IPS DF 4.7 (cell line): ENCODE measurements at regions not wholly inside any gene's neighbourhood (a gene's known extent, or its start where the extent isn't known, plus 50 kb on each side); places are given as distances from the start of the nearest gene placed in this dataset.
"Not testable (repeated sequence)": the region's sequence is repeated elsewhere in the genome, so short reads cannot be mapped to it uniquely, and the experiment has no call there.

Experiments
- DNase-seq: peaks from one replicate; pipeline ENCODE4 v3.0.0-alpha.2; 2013; ENCODE audit warnings: low spot score; ENCODE audit errors: extremely low read depth

DNA sequence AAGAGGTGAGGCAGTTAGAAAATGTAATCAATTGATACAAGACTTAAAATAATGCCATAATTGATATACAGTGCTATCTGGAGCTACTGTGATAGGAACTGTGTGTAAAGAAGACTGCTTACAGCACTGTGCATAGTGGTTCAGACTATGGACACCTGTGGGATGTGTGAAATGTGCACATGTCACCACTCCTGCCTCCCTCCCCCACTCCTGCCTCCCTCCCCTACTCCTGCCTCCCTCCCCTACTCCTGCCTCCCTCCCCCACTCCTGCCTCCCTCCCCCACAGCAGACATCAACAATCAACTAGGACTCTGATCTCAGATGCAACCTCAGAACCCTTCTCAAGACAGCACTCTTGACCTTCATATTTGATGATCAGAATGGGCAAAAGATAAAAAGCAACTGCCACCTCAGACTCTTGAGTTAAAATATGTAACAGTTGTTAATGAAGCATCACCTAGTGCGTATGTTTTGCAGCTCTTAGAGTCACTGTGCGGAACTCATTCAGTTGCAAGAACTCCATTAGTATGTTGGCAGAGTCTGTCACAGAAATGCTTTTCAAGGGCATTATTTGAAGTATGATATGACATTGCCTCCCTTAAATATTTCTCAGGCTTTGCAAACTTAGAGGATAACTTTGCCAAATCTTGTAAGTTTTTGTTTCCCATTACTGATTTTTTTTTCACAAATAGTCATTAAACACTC lies 255.2 kb upstream of the DDHD1 start:
- DNase-seq = no peak

DNA sequence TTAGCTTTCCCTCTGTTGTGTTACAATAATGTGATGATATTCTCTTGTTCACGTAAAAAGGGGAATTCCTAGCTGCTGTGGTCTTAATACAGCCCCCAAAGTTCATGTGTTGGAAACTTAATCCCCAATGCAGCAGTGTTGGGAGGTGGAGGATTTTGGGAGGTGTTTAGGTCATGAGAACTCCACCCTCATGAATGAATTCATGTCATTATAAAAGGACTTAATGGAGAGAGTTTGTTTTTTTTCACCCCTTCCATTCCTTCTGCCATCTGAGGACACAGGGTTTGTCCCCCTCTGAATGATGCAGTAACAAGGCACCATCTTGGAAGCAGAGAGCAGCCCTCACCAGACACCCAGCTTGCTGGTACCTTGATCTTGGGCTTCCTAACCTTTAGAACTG lies 253.4 kb upstream of the DDHD1 start:
- DNase-seq = no peak

DNA sequence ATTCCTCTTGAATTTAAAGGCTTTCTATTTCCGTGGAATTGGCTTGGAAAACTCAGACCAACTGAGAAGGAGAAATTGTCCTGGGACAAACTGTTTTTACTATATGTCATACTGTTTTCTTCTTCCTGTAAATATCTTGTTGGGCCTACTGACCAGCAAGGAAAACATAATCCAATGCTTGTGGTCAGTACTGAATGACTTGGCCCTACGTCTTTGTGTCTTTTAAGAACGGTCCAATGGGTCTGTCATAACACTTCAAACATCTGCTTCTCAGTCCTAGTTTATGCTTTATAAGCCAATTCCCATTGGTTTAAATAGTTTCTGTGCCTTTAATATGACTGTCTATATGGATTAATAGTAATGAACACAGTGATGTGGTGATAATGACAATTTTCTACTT lies 248.5 kb upstream of the DDHD1 start:
- no peak for DNase-seq

DNA sequence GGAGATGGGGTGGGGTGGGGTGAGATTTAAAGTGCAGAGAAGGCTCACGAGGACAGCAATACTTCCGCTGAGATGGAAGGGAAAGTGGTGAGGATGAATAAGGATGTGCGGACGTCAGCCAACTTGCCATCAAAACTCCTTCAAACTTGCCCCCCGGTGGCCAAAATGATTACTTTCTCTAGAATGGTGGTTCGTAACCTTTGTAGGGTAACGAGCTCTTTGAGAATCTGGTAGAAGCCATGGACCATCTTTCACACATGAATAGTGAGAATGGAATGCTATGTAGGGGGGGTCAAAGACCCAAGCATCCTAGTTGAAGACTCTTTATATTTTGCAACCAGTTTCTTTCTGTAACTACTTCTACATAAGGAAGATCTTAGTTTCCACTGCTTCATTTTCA lies 245.9 kb upstream of the DDHD1 start:
- DNase-seq = peak; percentile 60

DNA sequence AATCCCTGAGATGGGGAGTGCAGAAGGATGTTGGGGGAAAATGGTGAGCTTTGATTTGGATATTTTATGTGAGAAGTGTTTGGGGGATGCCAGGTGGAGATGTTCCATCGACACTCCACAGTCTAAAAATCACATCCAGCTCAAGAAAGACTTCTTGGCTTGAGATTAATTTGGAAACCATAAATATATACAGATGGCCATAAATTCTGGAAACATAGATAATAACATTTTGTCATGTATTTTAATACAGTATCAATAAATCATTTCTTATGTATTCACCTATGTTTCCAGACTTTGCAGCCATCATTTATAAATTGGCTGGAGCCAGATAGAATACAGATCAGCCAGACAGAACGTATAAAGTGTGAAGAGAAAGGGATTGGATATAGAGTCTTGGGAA lies 245.5 kb upstream of the DDHD1 start:
- no peak for DNase-seq

DNA sequence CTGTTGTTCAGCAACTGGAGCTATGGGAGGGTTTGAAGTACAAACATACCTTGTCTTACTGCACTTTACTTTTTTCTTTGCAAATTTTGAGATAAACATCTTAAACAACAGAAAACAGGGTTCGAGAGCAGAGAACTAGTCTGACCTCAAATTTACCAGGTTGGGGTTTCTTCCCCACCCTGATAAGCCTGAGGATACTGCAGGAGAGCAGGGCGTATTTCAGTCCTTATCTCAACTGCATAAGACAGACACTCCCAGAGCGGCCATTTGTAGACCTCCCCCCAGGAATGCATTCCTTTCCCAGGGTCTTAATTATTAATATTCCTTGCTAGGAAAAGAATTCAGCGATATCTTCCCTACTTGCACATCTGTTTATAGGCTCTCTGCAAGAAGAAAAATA lies 242.1 kb upstream of the DDHD1 start:
- not testable (repeated sequence) for DNase-seq

DNA sequence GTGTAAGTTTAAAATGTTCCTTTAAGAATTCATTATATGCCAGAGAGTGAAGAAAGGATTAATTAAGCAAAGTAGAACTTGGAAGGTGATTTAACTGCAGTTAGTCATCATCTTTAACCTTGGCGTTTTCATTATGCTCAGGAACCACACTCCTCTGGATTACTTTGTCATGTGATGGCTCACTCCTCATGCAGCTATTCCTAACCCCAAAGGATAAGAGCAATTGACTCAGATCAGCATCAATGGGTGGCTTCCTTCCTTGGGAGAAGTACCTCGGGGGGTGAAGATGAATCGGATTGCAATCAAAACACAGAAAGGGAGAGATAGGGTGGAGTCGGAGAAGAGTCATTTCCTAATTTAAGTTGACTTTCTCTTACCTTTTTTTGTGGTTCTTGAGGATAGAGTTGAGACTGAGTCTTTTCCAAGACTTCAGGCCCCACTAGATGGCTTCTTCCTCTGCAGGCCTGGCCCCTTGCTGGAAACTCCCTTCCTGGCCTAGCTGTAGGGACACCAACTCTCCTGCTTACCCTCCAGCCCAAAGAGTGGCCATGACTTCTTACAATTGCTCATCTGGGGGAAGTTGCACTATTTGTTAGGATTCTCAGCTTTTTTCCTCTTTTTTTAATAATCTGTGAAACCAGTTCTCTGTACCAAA lies 238.6 kb upstream of the DDHD1 start:
- no peak for DNase-seq

DNA sequence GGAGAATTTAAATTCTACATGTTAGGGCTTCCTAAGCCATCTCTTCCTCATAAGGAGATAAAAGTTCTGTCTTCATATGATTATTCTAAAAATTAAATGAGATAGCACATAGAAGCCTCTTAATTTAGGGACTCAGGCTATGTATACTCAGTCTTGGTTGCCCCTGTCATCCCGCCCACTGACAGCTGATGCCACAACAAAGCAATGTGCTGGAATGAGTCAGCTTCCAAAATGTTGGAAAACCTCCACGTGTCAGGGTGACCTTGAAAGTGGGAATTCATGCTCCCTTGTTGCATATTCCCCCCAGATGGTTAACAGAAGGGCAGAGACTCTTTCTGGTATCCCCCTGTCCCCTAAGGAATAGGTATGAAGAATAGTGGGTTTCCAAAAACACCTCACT lies 238.0 kb upstream of the DDHD1 start:
- DNase-seq = no peak

DNA sequence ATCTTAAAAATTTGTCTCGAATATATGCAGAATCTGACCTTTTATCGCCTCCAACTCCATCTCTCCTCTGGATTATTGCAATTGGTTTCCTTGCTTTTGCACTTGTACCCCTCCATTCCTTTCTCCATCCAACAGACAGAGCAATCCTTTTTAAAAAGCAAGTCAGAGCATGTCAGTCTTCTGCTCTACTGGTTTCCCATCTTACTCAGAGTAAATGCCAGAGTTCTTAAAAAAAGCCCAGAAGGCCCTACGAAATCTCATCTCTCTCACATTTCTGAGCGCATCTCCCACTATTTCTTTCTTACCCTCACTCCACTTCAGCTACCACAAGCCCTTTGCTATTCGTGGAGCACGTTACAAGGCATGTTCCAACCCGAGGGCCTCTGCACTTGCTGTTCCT lies 236.9 kb upstream of the DDHD1 start:
- no peak for DNase-seq

DNA sequence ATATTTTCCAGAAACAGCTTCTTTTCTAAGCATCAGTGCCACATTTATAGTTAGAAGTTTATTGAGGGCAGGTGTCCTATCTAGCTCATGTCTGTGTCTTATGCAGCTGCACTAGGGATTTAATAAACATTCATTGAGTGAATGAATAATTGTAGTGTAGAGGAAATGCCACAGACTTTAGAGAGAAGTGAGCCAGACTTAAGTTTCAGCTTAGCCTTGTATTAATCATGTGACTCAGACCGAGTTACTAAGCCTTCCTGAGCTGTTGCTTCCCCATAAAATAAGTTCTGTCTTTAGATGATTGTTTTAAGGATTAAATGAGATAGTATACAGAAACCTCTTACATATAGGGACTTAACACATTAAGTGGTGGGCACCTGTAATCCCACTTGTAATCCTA lies 236.1 kb upstream of the DDHD1 start:
- no peak for DNase-seq

DNA sequence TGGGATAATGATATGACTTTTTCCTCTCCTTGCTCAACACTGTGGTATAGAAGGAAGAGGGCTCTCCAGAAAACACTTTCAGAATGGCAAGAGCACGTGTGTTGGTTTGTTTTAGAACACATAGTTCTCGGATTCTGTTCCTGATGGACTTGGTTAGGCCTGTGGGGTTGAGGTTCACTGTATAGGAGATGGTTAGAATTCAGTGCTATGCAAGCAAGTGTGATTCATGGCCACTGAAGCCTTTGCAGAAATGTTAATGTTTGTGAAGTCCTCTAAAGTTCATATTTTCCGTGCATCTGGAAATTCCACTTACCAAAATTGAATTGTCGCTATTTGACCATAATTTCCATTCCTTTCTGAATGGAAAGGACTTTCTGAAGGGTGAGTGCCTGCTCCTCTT lies 233.2 kb upstream of the DDHD1 start:
- DNase-seq = no peak

DNA sequence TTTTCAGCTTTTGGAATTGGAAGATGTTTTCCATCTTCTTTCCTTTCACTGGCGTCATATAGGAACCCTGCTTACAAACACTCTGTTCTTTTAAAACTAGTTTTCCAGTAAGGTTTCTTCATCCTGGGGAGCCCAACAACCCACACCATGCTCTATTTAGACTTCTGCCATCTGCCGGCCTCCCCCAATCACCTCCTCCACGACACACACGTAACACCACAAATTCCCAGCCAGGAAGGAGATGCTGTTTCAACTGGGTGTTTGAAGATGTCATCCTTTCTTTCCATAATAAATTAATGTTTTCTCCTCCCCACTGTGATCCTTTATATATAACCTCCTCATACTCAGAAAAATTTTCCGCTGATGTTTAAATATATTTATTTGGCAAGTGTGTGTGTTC lies 231.4 kb upstream of the DDHD1 start:
- DNase-seq = no peak

DNA sequence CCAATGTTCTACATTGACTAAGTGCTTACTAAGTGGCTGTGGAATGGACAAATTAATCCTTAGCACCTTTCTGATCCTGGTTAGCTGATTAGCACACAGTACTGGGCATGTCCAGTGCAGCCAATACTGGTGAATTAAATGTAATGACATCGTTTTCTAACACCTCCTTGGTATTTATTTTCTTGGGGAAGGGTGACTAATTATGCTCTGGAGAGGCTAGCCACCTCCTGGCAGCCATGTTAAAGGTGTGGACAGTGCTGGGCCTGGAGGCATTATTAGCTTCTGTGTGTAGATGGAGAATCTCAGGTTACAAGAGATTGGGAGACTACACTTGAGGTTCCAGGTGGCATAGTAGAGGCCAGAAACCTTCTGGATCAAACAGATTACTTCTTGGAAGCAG lies 230.9 kb upstream of the DDHD1 start:
- DNase-seq = no peak

DNA sequence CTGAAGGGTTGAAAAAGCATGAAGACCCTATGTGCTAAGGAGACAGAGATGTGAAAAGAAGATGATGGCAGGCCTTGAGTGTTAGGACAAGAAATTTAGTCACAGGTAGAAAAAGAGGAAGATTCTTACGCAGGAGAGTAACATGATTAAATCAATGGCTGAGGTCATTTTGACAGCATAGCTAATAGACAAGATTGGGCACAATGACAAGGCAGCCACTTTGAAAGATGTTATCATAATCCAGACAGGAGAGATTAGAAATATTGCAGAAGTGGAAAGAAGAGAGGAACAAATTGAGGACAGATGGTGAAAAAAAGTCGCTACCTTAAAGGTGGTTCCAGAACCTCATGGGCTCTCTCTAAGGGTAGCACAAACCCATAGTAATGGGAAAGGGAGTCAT lies 228.8 kb upstream of the DDHD1 start:
- DNase-seq = no peak

DNA sequence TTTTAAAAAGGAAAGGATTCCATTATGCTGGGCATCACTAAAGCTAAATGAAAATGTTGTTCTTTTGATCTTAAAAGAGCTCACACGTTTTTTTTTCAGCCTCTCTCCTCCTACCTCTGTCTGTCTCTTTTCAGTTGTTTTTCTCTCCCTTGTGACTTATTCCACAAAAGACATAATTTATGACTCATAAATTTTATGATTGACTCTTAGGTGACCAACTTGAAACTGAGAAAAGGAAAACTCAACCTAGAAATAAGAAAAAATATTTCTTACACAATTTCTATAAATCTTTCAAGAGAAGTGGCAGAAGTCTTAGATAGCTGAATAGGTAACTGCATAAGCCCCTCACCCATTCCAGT lies 227.7 kb upstream of the DDHD1 start:
- DNase-seq = no peak

DNA sequence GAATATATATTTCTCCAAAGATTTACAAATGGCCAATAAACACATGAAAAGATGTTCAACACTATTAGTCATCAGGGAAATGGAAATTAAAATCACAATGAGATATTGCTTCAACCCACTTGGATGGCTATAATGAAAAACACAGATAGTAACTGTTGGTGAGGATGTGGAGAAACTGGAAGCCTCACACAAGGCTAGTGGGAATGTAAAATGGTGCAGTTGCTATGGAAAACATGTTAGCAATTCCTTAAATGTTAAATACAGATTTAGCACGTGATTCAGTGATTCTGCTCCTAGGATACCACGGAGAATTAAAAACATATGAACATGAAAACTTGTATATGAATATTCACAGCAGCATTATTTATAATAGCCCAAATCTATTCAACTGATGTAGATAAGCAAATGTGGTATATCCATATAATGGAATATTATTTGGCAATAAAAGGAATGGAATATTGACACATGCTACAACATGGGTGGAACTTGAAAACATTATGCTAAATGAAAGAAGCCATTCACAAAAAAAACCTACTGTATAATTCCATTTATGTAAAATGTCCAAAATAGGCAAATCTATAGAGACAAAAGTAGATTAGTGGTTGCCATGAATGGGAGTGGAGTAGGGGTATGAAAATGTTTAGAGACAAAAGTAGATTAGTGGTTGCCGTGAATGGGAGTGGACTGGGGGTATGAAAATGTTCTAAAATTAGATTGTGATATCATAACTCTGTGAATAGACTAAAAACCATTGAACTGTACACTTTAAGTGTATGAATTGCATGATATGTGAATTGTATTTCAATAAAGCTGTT lies 227.1 kb upstream of the DDHD1 start:
- no peak for DNase-seq

DNA sequence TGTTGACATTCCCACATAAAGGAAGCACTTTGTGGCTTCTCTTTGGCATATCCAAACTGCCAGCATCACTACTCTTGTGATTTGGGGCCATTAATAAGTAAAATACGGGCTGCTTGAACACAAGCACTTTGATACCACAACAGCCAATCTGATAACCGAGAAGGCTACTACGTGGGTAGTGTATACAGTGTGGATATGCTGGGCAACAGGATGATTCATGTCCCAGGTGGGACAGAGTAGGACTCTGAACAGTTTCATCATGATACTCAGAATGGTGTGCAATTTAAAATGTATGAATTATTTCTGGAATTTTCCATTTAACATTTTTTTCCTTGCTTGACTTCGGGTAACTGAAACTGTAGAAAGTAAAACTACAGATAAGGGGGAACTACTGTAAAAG lies 225.0 kb upstream of the DDHD1 start:
- DNase-seq = no peak

DNA sequence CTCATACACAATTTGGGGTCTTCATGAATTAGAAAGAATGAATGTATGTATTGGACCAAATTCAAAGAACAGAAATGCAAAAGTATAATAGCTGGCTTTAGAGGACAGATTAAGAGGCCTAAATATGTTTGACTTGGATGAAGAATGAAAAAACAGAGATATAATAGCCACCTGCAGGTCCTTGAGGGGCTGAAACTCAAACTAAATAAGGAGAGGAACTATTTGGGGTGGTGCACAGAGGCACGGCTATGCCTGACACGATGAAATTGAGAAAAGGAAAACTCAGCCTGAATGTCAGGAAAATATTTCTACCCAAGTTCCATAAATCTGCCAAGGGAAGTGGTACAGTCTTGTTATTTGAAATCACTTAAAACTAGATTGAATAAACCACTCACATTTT lies 222.9 kb upstream of the DDHD1 start:
- no peak for DNase-seq

DNA sequence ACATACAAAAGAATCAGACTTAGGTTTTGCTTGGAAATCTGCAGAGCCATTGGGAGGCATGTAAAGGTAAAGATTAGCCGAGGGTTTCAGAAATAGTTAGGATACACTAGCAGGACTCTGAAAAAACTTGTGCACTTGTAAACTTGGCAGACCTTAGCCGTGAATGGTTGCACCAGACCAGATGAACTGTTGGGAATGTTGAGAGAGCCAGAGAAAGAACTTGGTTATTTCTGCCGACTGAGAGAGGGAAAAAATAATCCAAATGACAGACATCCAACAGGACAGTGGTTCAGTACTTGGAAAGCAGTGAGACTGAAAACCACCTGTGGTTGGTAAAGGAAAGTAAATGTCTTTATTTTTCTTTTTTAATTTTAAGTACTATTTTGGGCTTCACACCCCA lies 222.5 kb upstream of the DDHD1 start:
- no peak for DNase-seq

DNA sequence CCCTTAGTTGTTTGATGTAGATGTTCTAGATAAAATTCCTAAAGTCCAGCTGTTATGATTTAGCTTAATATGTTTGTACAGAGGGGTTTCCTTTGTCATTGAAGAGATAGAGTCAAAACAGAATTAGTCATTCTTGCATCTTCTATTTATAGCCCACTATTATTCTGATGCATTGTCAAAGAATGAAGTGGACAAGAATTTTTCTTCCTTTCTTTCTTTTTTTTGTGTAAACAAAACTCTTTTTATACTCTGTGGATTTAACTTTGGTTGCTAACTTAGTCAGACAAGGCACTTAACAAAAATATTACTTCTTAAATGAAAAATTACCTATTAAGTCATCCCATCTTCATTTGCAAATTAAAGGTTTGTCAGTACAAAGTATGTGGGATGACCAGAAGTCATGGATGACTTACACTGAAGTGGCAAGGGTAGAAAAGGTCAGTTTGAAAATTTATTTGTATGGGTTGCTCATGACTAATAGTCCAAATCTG lies 215.6 kb upstream of the DDHD1 start:
- DNase-seq = no peak

DNA sequence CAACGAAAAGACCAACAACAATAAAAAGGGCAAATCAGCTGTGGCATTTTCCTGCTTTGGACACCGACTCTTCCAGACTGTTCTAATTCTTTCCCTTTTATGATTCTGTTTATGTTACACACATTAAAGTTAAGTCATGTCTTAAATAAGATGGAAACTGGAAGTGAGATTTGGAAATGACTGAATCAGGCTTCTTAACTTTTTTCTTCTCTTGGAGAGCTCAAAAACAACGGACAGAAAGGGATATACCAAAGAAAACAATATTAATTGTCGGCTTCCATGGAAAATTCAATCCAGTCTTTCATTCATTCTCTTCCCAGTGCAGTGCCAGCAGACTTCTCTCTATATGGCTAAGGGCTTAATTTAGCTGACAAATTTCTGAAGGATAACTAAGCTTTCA lies 214.9 kb upstream of the DDHD1 start:
- no peak for DNase-seq

DNA sequence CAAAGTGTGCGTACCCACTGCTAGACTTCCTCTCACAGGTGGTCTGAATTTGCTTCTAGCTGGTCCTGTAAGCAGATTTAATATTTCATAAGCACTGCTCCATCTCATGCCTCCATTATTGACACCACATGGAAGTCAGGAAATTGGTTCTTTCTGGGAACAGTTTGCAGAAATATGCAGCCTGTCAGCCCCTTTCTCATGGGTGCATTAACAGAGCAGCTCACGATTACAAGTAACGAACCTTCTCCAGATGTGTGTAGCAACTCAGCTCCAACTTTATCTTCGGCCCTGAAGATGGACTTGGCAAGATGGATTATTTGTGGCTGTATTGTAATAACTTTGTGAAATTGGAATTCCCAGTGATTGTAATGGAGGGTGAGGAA lies 214.5 kb upstream of the DDHD1 start:
- no peak for DNase-seq
